K562 (cell line): ENCODE measurements at regions not wholly inside any gene's neighbourhood (a gene's known extent, or its start where the extent isn't known, plus 50 kb on each side); places are given as distances from the start of the nearest gene placed in this dataset.

Source experiments
- ATAC-seq: fragments of 200-7000 bp; cut with Tn5 transposase; 3 replicates; pipeline ENCODE4 v1.9.1; 2020; ENCODE audit warnings: moderate library complexity
- BruUV-seq: library from RNA; stranded (reverse); fragments of 400-500 nt; replicated peaks from 2 replicates; lab custom pipeline; 2021; lab: Mats Ljungman, UMichigan
- CTCF ChIA-PET: fragments of 300-600 bp; formaldehyde crosslinking; extraction: SDS; loops from one replicate; lab custom pipeline; 2021; ENCODE audit warnings: low intra/inter-chr PET ratio; lab: Yijun Ruan, JAX
- POLR2A ChIA-PET: fragments of 300-600, 350-650 bp; sonication (Branson Sonifier 250); formaldehyde crosslinking; extraction: SDS; loops from one replicate; lab custom pipeline; 2021; ENCODE audit warnings: antibody characterized with exemption, inconsistent platforms; lab: Yijun Ruan, JAX
- DNase-seq, 4 experiments: peaks; one replicate each; pipeline versions ENCODE4 v3.0.0 to v3.0.0-alpha.2; 2011 to 2018; ENCODE audit warnings: low spot score in 3 of 4, mixed read lengths in 3 of 4; ENCODE audit errors: extremely low read depth in 1 of 4
- FAIRE-seq: peaks from 2 replicates; lab custom pipeline; 2011; peaks lifted over from hg19 to GRCh38; lab: Jason Lieb, UNC
- H2AFZ ChIP-seq: 2 replicates; pipeline ENCODE4 v1.6.0; 2011; ENCODE audit warnings: low read depth, low read length, control low read depth, inconsistent platforms
- H3K27ac ChIP-seq: fragments of 200-600 bp; 3 replicates; pipeline ENCODE4 v1.8.0; 2011; ENCODE audit warnings: low read depth, mild to moderate bottlenecking, control low read depth, inconsistent platforms, low read length, moderate library complexity, mixed read lengths; ENCODE audit errors: extremely low read depth
- H3K27me3 ChIP-seq, 2 experiments: fragments of 300-600 bp in 1 of 2; 2 replicates in 1 of 2; 3 replicates in 1 of 2; pipeline versions ENCODE4 v1.6.0 to v1.8.0; 2011; ENCODE audit warnings: inconsistent platforms in 2 of 2, low read length in 2 of 2, mild to moderate bottlenecking in 1 of 2, mixed read lengths in 1 of 2, moderate library complexity in 1 of 2; ENCODE audit not compliant: control insufficient read depth in 2 of 2, insufficient read depth in 2 of 2
- H3K36me3 ChIP-seq: fragments of 300-600 bp; 3 replicates; pipeline ENCODE4 v1.8.0; 2011; ENCODE audit warnings: mild to moderate bottlenecking, low read length, inconsistent platforms; ENCODE audit not compliant: control insufficient read depth, insufficient read depth
- H3K4me1 ChIP-seq, 2 experiments: fragments of 200-600 bp in 1 of 2; replicated peaks in 1 of 2; 2 replicates in 1 of 2; 3 replicates in 1 of 2; pipeline versions ENCODE4 v1.5.1 to v1.8.0; 2011; ENCODE audit warnings: inconsistent platforms in 2 of 2, low read length in 2 of 2, mild to moderate bottlenecking in 1 of 2, mixed read lengths in 1 of 2, moderate library complexity in 1 of 2; ENCODE audit not compliant: control insufficient read depth in 2 of 2, insufficient read depth in 2 of 2
- H3K4me2 ChIP-seq: 2 replicates; pipeline ENCODE4 v1.6.1; 2011; ENCODE audit warnings: low read length, control low read depth, inconsistent platforms, mixed read lengths; ENCODE audit not compliant: insufficient read depth
- H3K4me3 ChIP-seq: fragments of 200-600 bp; sonication (generic), shearing (Covaris generic); 2 replicates; pipeline ENCODE4 v1.5.1; 2016; ENCODE audit warnings: control low read depth, inconsistent platforms
- H3K79me2 ChIP-seq: fragments of 200-600 bp; 3 replicates; pipeline ENCODE4 v1.8.0; 2011; ENCODE audit warnings: low read length, inconsistent platforms; ENCODE audit not compliant: control insufficient read depth, insufficient read depth
- H3K9ac ChIP-seq, 2 experiments: 2 replicates each; pipeline versions ENCODE4 v1.6.0 to v1.6.1; 2011; ENCODE audit warnings: low read depth in 2 of 2, low read length in 2 of 2, control low read depth in 1 of 2, inconsistent platforms in 1 of 2, mild to moderate bottlenecking in 1 of 2, mixed read lengths in 1 of 2; ENCODE audit not compliant: insufficient read depth in 1 of 2
- H3K9me1 ChIP-seq: one replicate; pipeline ENCODE4 v1.6.0; 2011; ENCODE audit warnings: inconsistent platforms, mild to moderate bottlenecking, low read length, moderate library complexity; ENCODE audit not compliant: control insufficient read depth, insufficient read depth
- H3K9me3 ChIP-seq: replicated peaks from 2 replicates; pipeline ENCODE4 v1.5.1; 2011; ENCODE audit warnings: low read depth, low read length, inconsistent platforms; ENCODE audit not compliant: control insufficient read depth, insufficient read depth
- H4K20me1 ChIP-seq: replicated peaks from 2 replicates; pipeline ENCODE4 v1.6.1; 2011; ENCODE audit warnings: low read length, inconsistent platforms, mixed read lengths; ENCODE audit not compliant: control insufficient read depth, insufficient read depth
- CBFA2T3 ChIP-seq: fragments of 450-650 bp; IDR thresholded peaks from 2 replicates; pipeline ENCODE4 v1.6.1; 2017
- GMEB1 ChIP-seq: fragments of 250-450 bp; sonication (Bioruptor Pico); IDR thresholded peaks from 2 replicates; pipeline ENCODE4 v1.4.0; 2020; ENCODE audit warnings: mild to moderate bottlenecking
- GTF2B ChIP-seq: IDR thresholded peaks from 2 replicates; pipeline ENCODE4 v1.6.1; 2011; ENCODE audit not compliant: insufficient read length; ENCODE audit errors: extremely low read depth
- JUND ChIP-seq, 2 experiments: IDR thresholded peaks; 2 replicates in 1 of 2; 3 replicates in 1 of 2; pipeline ENCODE4 v1.6.1; 2011; ENCODE audit warnings: borderline replicate concordance in 2 of 2, low read depth in 2 of 2, low read length in 2 of 2, improper control_type of control experiment in 1 of 2, missing biosample characterization in 1 of 2, missing genetic modification characterization in 1 of 2, missing genetic modification reagents in 1 of 2
- MNT ChIP-seq, 2 experiments: fragments of 450-650 bp; conservative IDR thresholded peaks; 2 replicates each; pipeline ENCODE4 v1.6.1; 2017; ENCODE audit warnings: mild to moderate bottlenecking in 2 of 2, moderate library complexity in 2 of 2
- NR2C2 ChIP-seq, 2 experiments: fragments of 200-800 bp in 1 of 2; sonication (Bioruptor generic) in 1 of 2; sonication (generic) in 1 of 2; formaldehyde crosslinking in 1 of 2; IDR thresholded peaks; 2 replicates each; pipeline versions ENCODE4 v1.6.1 to v1.8.0; 2016 to 2022; ENCODE audit warnings: mild to moderate bottlenecking in 1 of 2, missing compliant biosample characterization in 1 of 2, missing genetic modification characterization in 1 of 2, missing genetic modification reagents in 1 of 2
- SRF ChIP-seq, 2 experiments: fragments of 250-450, 450-650 bp in 1 of 2; sonication (Bioruptor Pico) in 1 of 2; sonication (generic) in 1 of 2; formaldehyde crosslinking; IDR thresholded peaks; 2 replicates each; pipeline versions ENCODE4 v1.5.0 to v1.5.1; 2020 to 2022; ENCODE audit warnings: mild to moderate bottlenecking in 1 of 2, missing genetic modification reagents in 1 of 2
- TFAM ChIP-seq: fragments of 250-450 bp; sonication (Bioruptor Pico); conservative IDR thresholded peaks from 2 replicates; pipeline ENCODE4 v1.5.0; 2021; ENCODE audit warnings: mild to moderate bottlenecking, moderate library complexity
- ZBTB11 ChIP-seq, 3 experiments: fragments of 200-800 bp in 1 of 3; fragments of 250-450 bp in 1 of 3; fragments of 450-650 bp in 1 of 3; sonication (Bioruptor Pico) in 1 of 3; sonication (Bioruptor generic) in 1 of 3; formaldehyde crosslinking in 1 of 3; IDR thresholded peaks; 2 replicates each; pipeline versions ENCODE4 v1.6.1 to v1.8.0; 2016 to 2022; ENCODE audit warnings: mild to moderate bottlenecking in 2 of 3, missing genetic modification characterization in 2 of 3, missing compliant biosample characterization in 1 of 3, moderate library complexity in 1 of 3
- ZEB2 ChIP-seq: fragments of 450-650 bp; IDR thresholded peaks from 2 replicates; pipeline ENCODE4 v1.6.1; 2016
- WGBS: fragments of 100-300 bp; shearing (Covaris generic); methylation state at CpG from one replicate; pipeline ENCODE4 v1.1.6; 2016; ENCODE audit warnings: low coverage, mixed read lengths; ENCODE audit not compliant: insufficient coverage; ENCODE audit errors: missing lambda C conversion rate; 5-methylcytosine and 5-hydroxymethylcytosine counted together
- in situ Hi-C: fragments of 300-500 bp; cut with MboI; formaldehyde crosslinking; loops from 4 replicates; pipeline ENCODE4 v1.15.0; 2018; ENCODE audit warnings: inconsistent platforms, mixed read lengths
- intact Hi-C: fragments of 100-400 bp; cut with micrococcal nuclease; formaldehyde crosslinking; loops from 2 replicates; pipeline ENCODE4 v1.14.2; 2022

GRCh38 chr1:244214009-244214967, 163.2 kb downstream of the ZBTB18 start:
- H3K4me2 ChIP-seq: no peak overlapping the region
- H3K27me3 ChIP-seq: peaks cover 9 to 44% of the 10 kb centered on the region in 2 experiments; a peak in 3 of 5 replicates
- 2% methylated on average over 17 of the region's 17 CpGs for WGBS
- H3K4me1 ChIP-seq: peaks cover 0 to 5% of the 10 kb centered on the region in 2 experiments; a peak in 1 of 5 replicates
- CTCF ChIA-PET: no interaction called here
- H3K9me3 ChIP-seq: no peaks in the 10 kb centered on the region; the same call in 1 of the 2 replicates
- H3K9ac ChIP-seq: no peak overlapping the region
- no peaks in the 10 kb centered on the region for H3K36me3 ChIP-seq
- no peak for DNase-seq
- no peaks in the 10 kb centered on the region for H3K79me2 ChIP-seq
- H3K4me3 ChIP-seq: no peak overlapping the region
- H3K9me1 ChIP-seq: no peaks in the 10 kb centered on the region
- H4K20me1 ChIP-seq: peaks cover 3% of the 10 kb centered on the region; the same call in 1 of the 2 replicates
- POLR2A ChIA-PET: no interaction called here
- H2AFZ ChIP-seq: no peak overlapping the region
- no peak overlapping the region for H3K27ac ChIP-seq
- no peak for ATAC-seq
- no TSS peak for BruUV-seq
- no peak for FAIRE-seq
- intact Hi-C loops: loop anchor here (5.0 to 10.0 kb wide), 2 partner anchors 199 to 872 kb away; no protein-coding TSS in a partner anchor
- in situ Hi-C loops: no loop called here
- TF ChIP-seq ZBTB11 (CRISPR knock-in tag; IDR thresholded peaks at IDR 0.05) (0 out of 6 replicates have a peak, but pooled peaks of 1 of the 3 experiments have one; percentile 21), JUND (IDR thresholded peaks at IDR 0.05; ENCODE audit: borderline replicate concordance, low read depth, low read length) (no peak), JUND (tag; IDR thresholded peaks at IDR 0.05; ENCODE audit: borderline replicate concordance, low read depth, low read length) (0 out of 3 replicates have a peak, but pooled peaks have one; percentile 16), SRF (CRISPR knock-in tag; IDR thresholded peaks at IDR 0.05) (peak in 1 of 2 experiments; percentile 18; a peak in 1 of 4 replicates), GTF2B (no peak), NR2C2 (CRISPR knock-in tag; IDR thresholded peaks at IDR 0.05) (no peak), NR2C2 (tag; IDR thresholded peaks at IDR 0.05) (peak; percentile 24; the same call in 1 of the 2 replicates), GMEB1 (CRISPR knock-in tag) (no peak), TFAM (CRISPR knock-in tag) (no peak), ZEB2 (no peak), MNT (conservative IDR thresholded peaks at IDR 0.05) (no peak), CBFA2T3 (no peak)
